ENCODE measurements at regions not wholly inside any gene's neighbourhood (a gene's known extent, or its start where the extent isn't known, plus 50 kb on each side); places are given as distances from the start of the nearest gene placed in this dataset.

GRCh38 chr5:117095346-117096332 lies 521.0 kb upstream of the SEMA6A start:
- no peak for DNase-seq

GRCh38 chr5:117094114-117094815 lies 519.6 kb upstream of the SEMA6A start:
- no peak for DNase-seq

- no peak for DNase-seq
Measured at GRCh38 chr5:117093653-117094052, 519.0 kb upstream of the SEMA6A start.

- no peak for DNase-seq
Measured at GRCh38 chr5:117089001-117089400, 514.4 kb upstream of the SEMA6A start.

GRCh38 chr5:117088176-117088575 lies 513.6 kb upstream of the SEMA6A start:
- no peak for DNase-seq

GRCh38 chr5:117084067-117084466 lies 509.4 kb upstream of the SEMA6A start:
- no peak for DNase-seq

GRCh38 chr5:117082977-117083376 lies 508.4 kb upstream of the SEMA6A start:
- no peak for DNase-seq

- no peak for DNase-seq
Measured at GRCh38 chr5:117077142-117077541, 502.5 kb upstream of the SEMA6A start.

GRCh38 chr5:117072439-117072838 lies 497.8 kb upstream of the SEMA6A start:
- DNase-seq = no peak

GRCh38 chr5:117065800-117066199 lies 491.2 kb upstream of the SEMA6A start:
- DNase-seq = no peak

- no peak for DNase-seq
Measured at GRCh38 chr5:117065161-117065560, 490.5 kb upstream of the SEMA6A start.

- no peak for DNase-seq
Measured at GRCh38 chr5:117060099-117060498, 485.5 kb upstream of the SEMA6A start.

- DNase-seq = no peak
Measured at GRCh38 chr5:117058740-117059139, 484.1 kb upstream of the SEMA6A start.

GRCh38 chr5:117055517-117055916 lies 480.9 kb upstream of the SEMA6A start:
- no peak for DNase-seq

GRCh38 chr5:117054911-117055310 lies 480.3 kb upstream of the SEMA6A start:
- no peak for DNase-seq

GRCh38 chr5:117054141-117054540 lies 479.5 kb upstream of the SEMA6A start:
- DNase-seq = no peak

- no peak for DNase-seq
Measured at GRCh38 chr5:117041926-117042595, 467.4 kb upstream of the SEMA6A start.

GRCh38 chr5:117039035-117039434 lies 464.4 kb upstream of the SEMA6A start:
- no peak for DNase-seq

- no peak for DNase-seq
Measured at GRCh38 chr5:117027384-117027783, 452.8 kb upstream of the SEMA6A start.

- no peak for DNase-seq
Measured at GRCh38 chr5:117020999-117021398, 446.4 kb upstream of the SEMA6A start.

- DNase-seq = no peak
Measured at GRCh38 chr5:117013280-117013877, 438.8 kb upstream of the SEMA6A start.

- no peak for DNase-seq
Measured at GRCh38 chr5:117010574-117010973, 436.0 kb upstream of the SEMA6A start.

- no peak for DNase-seq
Measured at GRCh38 chr5:116998024-116998423, 423.4 kb upstream of the SEMA6A start.
